DOHH2 (cell line): ENCODE measurements at regions not wholly inside any gene's neighbourhood (a gene's known extent, or its start where the extent isn't known, plus 50 kb on each side); places are given as distances from the start of the nearest gene placed in this dataset.

Source experiments
- CTCF ChIP-seq: fragments of 200-600 bp; sonication (generic); IDR thresholded peaks from one replicate; pipeline ENCODE4 v1.5.1; 2014; ENCODE audit warnings: antibody characterized with exemption, mild to moderate bottlenecking, low read depth, low read length; ENCODE audit not compliant: poor library complexity, severe bottlenecking
- EZH2phosphoT487 ChIP-seq: fragments of 200-600 bp; sonication (generic); IDR thresholded peaks from 2 replicates; pipeline ENCODE4 v1.6.1; 2017; ENCODE audit warnings: borderline replicate concordance, mild to moderate bottlenecking, antibody characterized with exemption, low read length, moderate library complexity, mixed read lengths

- no peak for TF ChIP-seq CTCF
- TF ChIP-seq EZH2phosphoT487 = no peak
Measured at GRCh38 chr7:114823290-114823689, 98.6 kb upstream of the MDFIC start.
